EH (cell line): ENCODE measurements at regions not wholly inside any gene's neighbourhood (a gene's known extent, or its start where the extent isn't known, plus 50 kb on each side); places are given as distances from the start of the nearest gene placed in this dataset.

ENCODE experiments used
- DNase-seq: peaks from one replicate; pipeline ENCODE4 v3.0.0-alpha.2; 2015; ENCODE audit warnings: low read depth

DNA sequence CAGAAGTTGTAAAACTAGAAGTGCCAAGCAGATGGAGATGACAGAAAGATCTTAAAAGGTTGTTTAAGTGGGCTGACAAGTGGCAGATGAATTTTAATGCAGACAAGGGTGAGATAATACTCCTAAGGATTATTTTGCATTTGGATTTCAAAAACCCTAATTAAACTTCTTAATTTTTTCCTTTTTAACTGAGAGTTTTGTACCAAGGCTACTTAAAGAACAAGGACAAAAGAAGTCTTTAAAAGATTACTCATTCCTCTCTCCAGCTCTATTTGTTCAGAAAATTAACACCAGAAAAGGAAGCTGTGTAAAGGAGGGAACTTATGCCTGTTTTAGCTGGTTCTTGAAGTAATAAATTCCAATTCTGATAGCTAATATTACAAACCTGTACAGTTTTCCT lies 275.4 kb downstream of the ETNK1 start:
- no peak for DNase-seq

DNA sequence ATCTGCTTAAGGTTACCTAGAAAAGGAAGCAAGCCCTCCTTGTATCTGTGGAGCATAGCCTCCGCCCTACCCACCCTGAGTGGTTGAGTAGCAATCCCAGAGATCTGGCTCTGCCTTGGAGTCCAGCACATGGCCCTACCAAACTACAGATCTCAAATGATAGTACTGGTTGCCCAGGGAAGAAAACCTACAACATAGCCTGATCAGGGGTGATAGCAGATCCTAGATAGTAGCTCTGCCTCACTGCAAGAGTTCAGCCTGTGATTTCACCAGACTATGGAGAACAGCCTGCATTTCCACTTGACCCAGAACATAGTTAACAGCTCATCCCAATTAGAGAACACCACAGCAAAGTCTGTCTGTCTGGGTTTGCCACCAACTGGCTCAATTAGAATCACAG lies 279.5 kb downstream of the ETNK1 start:
- DNase-seq, result no peak

DNA sequence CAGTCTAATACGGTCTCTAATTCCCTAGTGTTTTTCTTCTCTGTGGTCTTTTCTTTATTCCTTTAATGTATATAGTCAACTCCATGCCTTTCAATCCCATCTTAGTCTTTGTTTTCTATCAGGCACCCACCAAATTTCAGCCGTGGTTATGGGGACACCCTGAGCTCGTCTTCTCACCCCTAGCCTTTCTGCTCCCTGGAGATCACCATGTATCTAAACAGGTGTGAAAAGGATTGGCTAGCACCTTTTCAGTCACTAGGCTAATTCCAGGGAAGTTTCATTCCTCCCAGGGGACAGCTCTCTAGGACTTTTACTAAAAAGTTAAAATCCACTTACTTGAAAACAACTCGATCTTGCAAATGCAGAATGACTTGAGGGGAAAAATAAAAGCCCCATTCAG lies 291.3 kb downstream of the ETNK1 start:
- no peak for DNase-seq

DNA sequence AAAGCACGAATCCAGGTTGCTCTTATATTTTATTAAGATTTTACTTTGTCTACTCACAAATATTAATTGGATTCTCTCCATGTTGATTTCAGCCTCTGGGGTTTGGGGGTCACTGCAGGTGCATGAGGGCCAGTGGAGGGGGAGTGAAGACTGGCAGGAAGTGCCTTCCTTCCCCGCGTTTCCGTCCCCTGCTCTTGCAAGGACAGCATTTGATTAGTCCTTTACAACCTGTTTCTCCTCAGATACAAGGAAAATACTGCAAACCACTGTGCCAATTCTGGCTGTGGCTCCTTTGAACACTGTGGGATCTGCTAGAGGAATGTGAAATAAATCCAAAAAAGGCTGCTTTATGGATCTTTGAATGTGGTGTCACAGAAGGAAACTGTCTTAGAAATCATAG lies 291.8 kb downstream of the ETNK1 start:
- no peak for DNase-seq

DNA sequence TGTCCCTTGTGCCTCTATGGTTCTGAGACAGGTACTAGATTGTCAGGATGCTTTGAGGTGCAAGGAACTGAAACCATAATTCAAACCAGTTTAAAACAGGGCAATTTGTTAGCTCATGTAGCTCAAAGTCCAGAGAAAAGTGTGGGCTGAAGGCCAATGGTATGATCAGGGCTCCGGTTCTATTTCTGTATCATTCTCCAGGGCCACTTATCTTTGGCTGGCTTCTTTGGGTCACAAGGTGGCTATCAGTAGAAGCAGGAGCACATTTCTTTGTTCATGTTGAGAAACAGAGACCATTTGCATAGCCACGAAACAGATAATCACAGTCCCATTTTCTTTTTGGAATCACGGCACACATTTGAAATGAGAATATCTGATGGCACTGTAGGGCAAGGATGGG lies 294.9 kb downstream of the ETNK1 start:
- no peak for DNase-seq

DNA sequence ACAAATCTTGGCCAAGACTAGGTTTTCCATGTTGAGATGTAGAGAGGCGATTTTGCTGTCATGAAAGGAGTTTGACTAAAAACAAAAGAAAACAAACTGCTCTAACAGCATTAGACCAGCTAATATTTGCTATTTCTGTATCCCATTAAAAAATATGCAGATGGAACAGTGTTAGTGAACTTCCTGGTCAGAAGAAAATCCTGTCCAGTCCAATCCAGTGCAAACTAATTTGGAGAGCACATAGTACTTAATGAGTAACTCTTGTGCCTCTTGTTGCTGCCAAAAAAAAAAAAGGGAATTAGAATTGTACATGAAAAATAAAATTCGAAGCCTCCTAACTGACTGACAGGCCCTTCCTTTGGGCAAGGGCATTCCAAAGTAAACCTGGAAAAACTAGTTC lies 298.8 kb downstream of the ETNK1 start:
- DNase-seq, result no peak

DNA sequence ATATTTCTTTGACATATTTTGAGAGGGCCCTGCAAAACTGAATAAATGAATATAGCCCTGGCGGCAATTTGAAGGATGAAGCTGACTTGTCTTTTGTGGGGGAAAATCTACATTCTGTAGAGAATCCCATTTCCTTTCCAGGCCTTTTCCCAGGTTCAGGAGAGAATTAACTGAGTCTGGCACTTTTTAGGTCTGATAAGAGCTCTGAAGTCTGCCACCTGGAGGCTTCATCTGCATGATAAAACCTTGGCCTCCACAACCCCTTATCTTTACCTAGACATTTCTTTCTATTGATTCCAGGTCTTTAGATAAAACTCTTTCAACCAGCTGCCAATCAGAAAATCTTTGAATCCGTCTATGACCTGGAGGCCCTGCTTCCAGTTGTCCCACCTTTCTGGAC lies 299.4 kb downstream of the ETNK1 start:
- no peak for DNase-seq

DNA sequence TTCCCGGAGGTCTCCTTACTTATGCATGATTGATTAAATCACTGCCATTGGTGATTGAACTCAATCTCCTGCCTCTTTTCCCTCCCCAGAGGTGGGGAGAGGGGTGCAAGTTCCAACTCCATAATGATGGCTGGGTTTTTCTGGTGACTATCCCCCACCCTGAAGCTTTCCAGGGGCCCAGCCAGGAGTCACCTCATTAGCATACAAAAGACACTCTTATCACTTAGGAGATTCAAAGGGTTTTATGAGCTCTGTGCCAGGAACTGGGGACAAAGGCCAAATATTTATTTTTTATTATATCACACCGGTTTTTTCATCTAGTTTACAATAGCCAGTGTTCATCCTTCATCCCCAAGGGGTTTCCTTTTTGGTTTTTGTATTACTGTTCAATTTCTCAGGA lies 300.7 kb downstream of the ETNK1 start:
- DNase-seq, result no peak

DNA sequence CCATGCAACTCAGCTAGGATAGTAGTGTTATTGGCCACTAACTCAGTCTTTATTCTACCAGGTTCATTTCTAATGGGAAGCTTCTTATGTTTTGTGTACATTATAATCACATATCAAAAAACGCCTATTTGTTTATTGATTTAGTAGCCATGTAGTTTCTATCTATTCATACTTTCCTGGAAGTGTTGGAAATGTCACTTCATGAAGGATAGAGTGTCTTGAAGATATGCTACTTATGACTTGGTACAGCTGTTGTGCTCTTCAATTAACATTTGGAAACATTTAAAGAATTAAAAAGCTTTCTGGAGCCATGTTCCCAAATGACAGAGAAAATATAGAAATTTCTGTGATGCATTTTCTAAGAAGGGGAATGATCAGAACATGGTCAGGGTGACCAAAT lies 307.5 kb downstream of the ETNK1 start:
- DNase-seq, result no peak

DNA sequence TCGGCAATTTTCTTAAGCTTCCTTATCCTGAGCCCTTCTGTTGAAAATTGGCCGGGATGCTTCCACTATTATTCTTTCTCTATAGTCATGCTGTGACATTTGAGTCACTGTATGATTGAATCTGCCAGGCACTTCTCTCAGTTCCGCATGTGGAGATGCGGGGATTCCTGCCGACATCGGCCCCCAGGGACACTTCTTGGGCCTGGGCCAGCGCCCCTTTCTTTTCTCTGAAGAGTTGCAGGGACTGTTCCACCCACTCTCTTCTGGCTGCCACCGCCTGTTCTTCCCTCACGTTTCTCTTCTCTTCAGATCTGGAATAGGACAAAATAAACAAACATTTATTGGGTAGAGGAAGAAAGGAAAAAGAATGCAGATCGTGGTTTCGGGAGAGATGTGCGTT lies 310.1 kb downstream of the ETNK1 start:
- peak; percentile 23 for DNase-seq

DNA sequence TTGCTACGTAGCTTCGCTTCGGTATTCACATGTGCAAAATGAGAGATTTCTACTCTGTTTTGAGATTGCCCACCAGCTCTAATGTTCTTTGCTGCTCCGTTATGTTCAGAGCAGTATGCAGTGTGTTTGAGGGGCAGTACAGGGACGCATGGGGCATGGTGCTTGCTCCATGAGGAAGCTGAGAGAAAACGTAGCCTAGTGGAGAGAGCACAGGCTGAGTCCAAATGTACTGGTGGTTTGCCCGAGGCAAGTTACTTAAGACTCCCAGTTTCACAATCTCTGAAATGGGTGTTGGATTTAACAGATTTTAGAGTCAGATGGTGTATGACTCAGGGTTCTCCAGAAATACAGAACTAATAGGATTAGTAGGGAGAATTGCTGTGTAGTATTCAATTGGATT lies 310.5 kb downstream of the ETNK1 start:
- DNase-seq, result peak; percentile 42

DNA sequence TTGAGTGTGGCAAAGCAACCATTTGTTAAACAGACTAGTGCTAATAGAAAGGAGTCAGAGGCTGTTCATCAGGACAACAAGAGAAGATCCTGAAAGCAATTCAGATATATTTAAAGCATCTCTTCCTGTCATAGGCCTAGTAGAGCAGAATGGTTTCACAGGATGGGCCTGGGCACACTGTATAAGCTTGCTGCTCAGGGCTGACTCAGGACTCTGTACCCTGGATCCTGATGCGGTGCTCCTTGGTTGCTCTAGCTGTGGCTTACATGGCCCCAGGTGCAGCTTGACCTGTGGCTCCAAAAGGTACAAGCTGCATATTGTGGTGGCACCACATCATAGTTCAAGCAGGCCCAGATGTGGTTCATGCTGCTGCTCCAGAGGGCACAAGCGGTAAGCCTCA lies 313.4 kb downstream of the ETNK1 start:
- DNase-seq, result no peak

DNA sequence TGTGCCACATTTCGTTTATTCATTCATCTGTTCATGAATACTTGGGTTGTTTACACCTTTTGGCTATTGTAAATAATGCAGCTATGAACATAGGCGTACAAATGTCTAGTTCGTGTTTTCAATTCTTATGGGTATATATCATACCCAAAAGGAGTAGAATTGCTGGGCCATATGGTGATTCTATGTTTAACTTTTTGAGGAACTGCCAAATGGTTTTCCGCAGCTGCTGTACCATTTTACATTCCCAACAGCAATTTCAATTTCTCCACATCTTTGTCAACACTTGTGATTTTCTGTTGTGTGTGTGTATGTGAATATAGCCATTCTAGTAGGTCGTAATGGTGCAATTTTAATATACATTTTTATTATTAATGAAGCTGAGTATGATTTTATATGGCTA lies 326.2 kb downstream of the ETNK1 start:
- DNase-seq, result no peak

DNA sequence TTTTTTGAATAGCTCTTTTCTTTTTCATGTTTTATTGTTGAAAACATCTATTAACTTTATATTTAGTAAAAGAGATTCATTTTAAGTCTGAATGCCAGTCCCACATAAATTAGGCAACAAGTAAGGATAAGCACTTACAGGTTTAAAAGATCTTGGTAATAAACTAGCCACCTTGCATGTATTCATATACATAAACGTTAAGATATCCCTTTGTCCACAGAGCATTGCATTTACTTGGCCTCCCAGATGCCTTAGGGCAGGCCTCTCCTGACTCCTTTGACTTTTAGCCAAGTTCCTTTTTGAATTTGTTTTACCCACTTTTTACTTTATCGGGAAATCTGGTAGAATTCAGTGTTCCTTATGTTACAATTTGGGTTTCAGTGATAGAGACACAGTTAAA lies 331.7 kb downstream of the ETNK1 start:
- DNase-seq, result no peak

DNA sequence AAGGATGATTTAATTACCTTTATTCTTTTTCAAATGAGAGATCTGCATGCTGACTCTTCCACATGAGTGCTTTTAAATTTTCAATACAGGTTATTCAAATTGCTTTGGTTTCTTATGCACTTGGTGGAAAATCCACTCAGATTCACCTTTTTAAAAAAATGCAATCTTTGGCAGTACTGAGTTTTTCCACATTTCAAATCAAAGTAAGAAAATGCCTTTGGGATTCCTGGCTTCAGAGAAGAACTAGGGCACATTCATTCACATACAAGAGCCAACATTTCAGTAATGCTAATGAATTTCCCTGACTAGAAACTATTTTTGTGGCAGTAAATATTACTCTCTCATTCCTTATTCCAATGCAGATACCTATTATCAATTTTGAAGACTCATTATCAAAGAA lies 342.2 kb downstream of the ETNK1 start:
- DNase-seq, result no peak

DNA sequence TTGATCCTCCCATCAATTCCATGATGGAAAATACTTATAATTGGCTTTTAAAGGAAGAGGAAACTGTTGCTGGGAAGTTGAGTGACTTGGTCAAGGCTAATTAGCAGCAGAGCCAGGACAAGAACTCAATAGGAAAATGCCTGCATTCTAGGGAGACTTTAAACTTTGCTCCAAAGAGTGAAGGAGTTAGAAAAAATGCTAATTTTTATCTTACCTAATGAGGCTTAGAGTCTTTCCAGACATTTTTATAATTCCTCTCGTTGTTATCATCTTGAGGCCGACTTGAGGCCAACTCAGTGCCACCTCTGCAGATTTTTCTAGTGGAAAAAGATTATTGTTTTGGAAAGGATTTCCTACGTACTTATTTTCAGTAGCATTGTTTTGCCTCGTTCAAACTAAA lies 344.6 kb downstream of the ETNK1 start:
- no peak for DNase-seq

DNA sequence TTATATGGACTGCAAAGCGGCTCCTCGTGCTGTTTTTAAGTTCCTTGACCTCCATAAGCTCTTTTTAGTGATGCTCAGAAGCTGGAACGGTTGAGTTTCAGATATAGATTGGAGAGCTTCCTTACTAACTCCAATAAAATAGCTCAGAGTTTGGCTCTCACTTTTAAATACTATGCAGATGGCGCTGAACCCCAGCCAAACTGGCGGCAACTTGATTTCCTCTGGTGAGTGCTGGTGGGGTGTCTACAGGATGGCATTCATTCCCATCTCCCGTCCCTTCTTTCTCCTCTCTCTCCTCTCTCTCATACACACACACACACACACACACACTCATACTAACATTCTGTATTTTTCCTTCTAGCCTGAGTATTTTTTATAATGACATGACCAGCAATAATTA lies 346.3 kb downstream of the ETNK1 start:
- no peak for DNase-seq

DNA sequence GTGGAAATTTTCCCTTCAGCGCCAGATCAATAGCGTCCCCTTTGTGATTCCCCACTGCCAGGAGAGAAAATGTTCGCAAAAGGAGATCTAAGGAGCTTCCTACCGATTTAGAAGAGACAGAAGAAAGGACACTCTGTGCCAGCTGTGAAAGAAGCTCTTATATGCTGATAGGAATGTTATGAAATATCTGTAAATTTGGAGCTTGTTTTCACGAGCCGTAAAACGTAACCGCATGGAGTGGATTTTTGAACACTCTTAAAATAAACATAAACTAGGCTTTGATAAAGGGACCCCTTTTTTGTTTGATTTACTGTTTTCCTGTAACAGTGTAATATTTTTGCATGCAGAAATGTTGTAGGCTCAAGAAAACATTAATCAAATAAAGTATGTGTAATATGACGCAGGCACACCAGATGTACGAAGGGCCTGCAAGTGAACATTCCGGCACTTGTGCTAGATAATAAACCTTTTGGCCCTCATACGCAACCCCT lies 346.8 kb downstream of the ETNK1 start:
- DNase-seq, result peak; percentile 16

DNA sequence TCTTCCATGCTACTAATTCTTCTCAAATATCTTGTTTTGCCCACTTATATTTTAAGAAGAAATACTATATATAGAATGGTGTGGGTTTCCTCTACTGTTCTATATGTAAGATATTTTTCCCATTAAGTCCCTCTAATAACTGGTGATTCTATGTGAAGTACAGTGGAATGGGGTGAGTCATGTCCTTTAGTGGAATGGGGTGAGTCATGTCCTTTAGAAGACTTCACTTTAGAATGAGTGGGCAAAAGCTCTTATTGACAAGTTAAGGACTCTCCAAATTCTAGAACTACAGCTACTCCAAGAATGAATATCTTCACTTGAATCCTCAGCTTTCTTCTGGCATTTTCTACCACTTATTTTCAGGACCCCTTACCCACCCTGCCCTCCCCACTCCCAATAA lies 349.9 kb downstream of the ETNK1 start:
- DNase-seq, result peak; percentile 90

DNA sequence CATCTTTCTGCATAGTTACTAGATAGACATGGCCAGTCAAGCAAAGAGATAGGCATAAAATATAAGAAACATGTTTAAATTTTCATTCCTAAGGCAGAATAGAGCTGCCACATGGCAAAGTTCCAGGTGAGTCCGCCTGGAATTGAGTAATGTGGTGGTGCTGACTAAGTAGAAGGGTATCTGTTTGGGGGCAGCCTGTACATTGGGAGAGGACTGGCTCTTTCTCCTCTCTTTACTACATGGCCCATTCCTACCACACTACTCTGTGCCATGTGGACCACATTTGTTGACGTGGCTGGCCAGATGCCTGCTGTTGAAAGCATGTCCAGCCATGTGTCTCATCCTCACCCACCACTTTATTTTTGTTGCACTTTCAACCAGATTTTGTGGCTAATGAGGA lies 354.0 kb downstream of the ETNK1 start:
- peak; percentile 95 for DNase-seq

DNA sequence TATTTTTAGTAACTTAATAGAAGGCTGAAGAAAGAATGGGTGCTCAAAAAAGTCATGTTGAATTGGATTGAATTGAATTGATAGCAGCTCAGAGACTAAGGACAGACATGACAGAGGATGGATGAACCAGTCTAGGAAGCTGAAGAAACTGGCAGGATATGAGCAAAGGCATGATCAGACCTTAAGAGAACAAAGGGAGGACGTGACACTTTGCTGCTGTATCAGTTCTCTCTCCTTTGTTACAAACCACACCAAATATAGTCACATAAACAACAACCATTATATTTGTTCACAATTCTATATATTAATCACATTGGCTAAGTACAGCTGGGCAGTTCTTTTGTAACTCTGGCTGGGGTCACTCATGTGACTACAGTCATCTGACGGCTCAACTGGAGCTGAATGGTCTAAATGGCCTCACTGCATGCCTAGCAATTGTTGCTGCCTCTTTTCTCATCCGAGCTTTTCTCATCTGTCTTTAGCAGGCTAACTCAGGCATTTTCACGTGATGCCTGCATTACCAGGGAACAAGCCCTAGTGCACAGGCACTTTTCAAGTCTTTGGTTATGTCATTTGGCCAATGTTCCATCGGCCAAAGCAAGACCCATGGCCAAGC lies 355.0 kb downstream of the ETNK1 start:
- no peak for DNase-seq

DNA sequence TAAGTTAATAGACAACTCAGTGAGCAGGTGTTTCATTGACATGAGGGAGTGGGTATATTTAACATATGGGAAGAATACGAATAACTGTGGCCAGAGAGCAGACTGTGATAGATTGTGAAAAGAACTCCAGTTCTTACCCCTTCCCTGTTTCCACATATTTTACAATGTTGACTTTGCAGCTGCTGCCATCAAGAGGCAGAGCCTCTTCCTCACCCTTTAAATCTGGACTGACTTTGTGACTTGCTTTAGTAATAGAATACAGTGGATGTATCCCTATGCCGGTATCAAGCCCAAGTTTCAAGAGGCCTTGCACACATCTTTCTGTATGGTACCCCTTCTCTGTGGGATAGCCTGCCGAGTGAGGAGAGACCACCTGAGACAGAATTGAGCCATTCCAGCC lies 356.7 kb downstream of the ETNK1 start:
- peak; percentile 49 for DNase-seq

DNA sequence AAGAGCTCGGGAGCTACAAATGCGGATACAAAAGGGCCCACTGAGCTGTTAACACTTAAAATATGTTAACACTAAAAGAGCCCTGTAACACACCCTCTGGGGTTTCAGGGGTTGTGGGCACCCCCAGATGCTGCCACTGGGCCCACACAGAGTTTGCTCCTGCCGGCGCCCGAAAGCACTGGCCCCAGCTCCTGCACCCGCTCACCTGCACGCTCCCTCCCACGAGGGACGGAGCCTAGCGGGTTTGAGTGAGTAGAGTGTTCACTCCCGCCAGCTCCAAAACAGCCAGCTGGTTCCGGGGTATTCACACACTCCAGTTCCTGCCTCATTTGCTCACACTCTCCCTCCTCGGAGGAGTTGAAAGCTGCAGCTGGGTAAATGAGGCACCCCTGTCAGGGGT lies 357.7 kb downstream of the ETNK1 start:
- DNase-seq, result no peak

DNA sequence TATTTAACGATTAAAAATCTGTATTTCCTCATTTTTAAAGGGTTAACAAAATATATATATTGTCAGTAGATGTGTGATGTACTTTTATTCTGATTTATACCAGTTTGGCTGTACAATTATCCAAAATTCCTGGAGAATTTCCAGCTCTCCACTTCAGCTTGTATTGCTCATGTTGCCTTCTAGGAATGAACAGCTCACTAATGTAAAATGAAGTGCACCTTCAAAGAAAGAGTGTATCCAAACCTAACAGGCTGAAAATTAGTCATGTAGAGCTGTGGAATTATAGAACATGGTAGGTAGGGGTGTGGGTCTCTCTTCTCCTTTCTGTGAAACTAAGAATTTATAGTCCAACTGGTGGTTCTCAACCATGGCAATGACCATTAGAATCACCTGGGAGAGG lies 362.0 kb downstream of the ETNK1 start:
- peak; percentile 49 for DNase-seq

DNA sequence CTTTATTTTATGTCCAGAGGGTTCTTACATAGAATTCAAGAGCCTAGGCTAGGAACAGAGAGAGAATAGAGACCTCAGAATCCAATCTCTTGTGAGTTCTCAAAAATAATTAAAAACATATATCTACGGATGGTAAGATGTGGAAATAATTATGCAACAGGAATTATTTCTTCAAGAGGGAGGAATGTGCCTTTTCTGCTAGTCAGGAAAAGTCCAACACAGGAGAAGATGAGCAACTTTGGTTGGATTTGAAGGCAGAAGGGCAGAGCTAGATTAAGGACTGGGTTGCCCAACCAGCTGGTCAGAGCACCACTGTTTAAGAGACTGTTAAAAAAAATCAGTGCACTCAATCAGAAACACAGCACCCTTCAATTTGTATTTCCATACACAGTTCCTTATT lies 365.5 kb downstream of the ETNK1 start:
- DNase-seq, result peak; percentile 8
